ENCODE measurements at regions not wholly inside any gene's neighbourhood (a gene's known extent, or its start where the extent isn't known, plus 50 kb on each side); places are given as distances from the start of the nearest gene placed in this dataset.

- TF ChIP-seq CTCF (IDR thresholded peaks at IDR 0.05) (no peak), POLR2AphosphoS5 (IDR thresholded peaks at IDR 0.05; ENCODE audit: low read depth, low read length) (no peak), TCF7L2 (IDR thresholded peaks at IDR 0.05; ENCODE audit: low read depth, low read length) (no peak), SIN3A (IDR thresholded peaks at IDR 0.05; ENCODE audit: borderline replicate concordance, insufficient read depth, low read depth, low read length) (no peak), REST (IDR thresholded peaks at IDR 0.05; ENCODE audit: insufficient read depth in 1 of 2, low read depth in 2 of 2, low read length in 1 of 2) (no peak)
- DNase-seq (ENCODE audit: low read depth, low spot score) (no peak), ATAC-seq (no peak)
- no peaks in the 10 kb centered on the region for H3K36me3 ChIP-seq (ENCODE audit: control insufficient read depth, insufficient read depth, low read length)
- in situ Hi-C loops (cut with HindIII; ENCODE audit: low pct_unique_long_range_greater_than_20kb, low sequenced_read_pairs) (no loop called here), intact Hi-C loops (cut with micrococcal nuclease; ENCODE audit: unreplicated experiment) (no loop called here)
- H3K27ac ChIP-seq (ENCODE audit: low read length), result no peak overlapping the region
- BruUV-seq (replicated peaks), result no TSS peak
- ChIA-PET CTCF (no interaction called here), POLR2A (no interaction called here)
- H3K4me1 ChIP-seq (ENCODE audit: control insufficient read depth, insufficient read depth, low read length), result no peaks in the 10 kb centered on the region
- H3K4me3 ChIP-seq (ENCODE audit: low read depth in 2 of 2, low read length in 2 of 2), result no peak overlapping the region
- H3K27me3 ChIP-seq (ENCODE audit: control insufficient read depth, insufficient read depth, low read length), result peaks cover 17% of the 10 kb centered on the region
- H3K9me3 ChIP-seq (ENCODE audit: control insufficient read depth, insufficient read depth, low read depth, low read length), result no peaks in the 10 kb centered on the region
These were observed 268.8 kb downstream of the NSG2 start for GRCh38 chr5:174314261-174314660.

GRCh38 chr5:174315471-174315870 is 270.0 kb downstream of the NSG2 start:
- Histone ChIP-seq H3K9me3 (ENCODE audit: control insufficient read depth, insufficient read depth, low read depth, low read length) (no peaks in the 10 kb centered on the region), H3K36me3 (ENCODE audit: control insufficient read depth, insufficient read depth, low read length) (no peaks in the 10 kb centered on the region), H3K27ac (ENCODE audit: low read length) (no peak overlapping the region), H3K4me3 (ENCODE audit: low read depth in 2 of 2, low read length in 2 of 2) (no peak overlapping the region), H3K4me1 (ENCODE audit: control insufficient read depth, insufficient read depth, low read length) (no peaks in the 10 kb centered on the region), H3K27me3 (ENCODE audit: control insufficient read depth, insufficient read depth, low read length) (peaks cover 23% of the 10 kb centered on the region)
- ChIA-PET CTCF (interaction anchor here (0.6 to 1.3 kb wide), 2 partner anchors 270 to 1019 kb away, joined by 3 read pairs; partner anchors contain the start of gene NSG2), POLR2A (no interaction called here)
- BruUV-seq (replicated peaks), result no TSS peak
- no peak for DNase-seq (ENCODE audit: low read depth, low spot score)
- intact Hi-C loops (cut with micrococcal nuclease; ENCODE audit: unreplicated experiment), result no loop called here
- in situ Hi-C loops (cut with HindIII; ENCODE audit: low pct_unique_long_range_greater_than_20kb, low sequenced_read_pairs), result no loop called here
- no peak for ATAC-seq
- TF ChIP-seq REST (IDR thresholded peaks at IDR 0.05; ENCODE audit: insufficient read depth in 1 of 2, low read depth in 2 of 2, low read length in 1 of 2), result no peak

Data from Panc1 (cell line).